Hepatocyte (in vitro differentiated cells): ENCODE measurements at regions not wholly inside any gene's neighbourhood (a gene's known extent, or its start where the extent isn't known, plus 50 kb on each side); places are given as distances from the start of the nearest gene placed in this dataset.

ENCODE experiments used
- DNase-seq: peaks from one replicate; pipeline ENCODE4 v3.0.0-alpha.2; 2016; ENCODE audit warnings: low spot score
- H2AFZ ChIP-seq: fragments of 200-600 bp; sonication (generic); 2 replicates; pipeline ENCODE4 v1.6.0; 2016; ENCODE audit warnings: antibody characterized with exemption, mild to moderate bottlenecking
- H3K27ac ChIP-seq: fragments of 200-600 bp; sonication (generic); 2 replicates; pipeline ENCODE4 v1.5.1; 2016; ENCODE audit warnings: mild to moderate bottlenecking
- H3K27me3 ChIP-seq: fragments of 200-600 bp; sonication (generic); 2 replicates; pipeline ENCODE4 v1.6.1; 2016
- H3K36me3 ChIP-seq: fragments of 200-600 bp; sonication (generic); replicated peaks from 2 replicates; pipeline ENCODE4 v1.5.1; 2016; ENCODE audit warnings: low read depth; ENCODE audit not compliant: insufficient read depth
- H3K4me1 ChIP-seq: fragments of 200-600 bp; sonication (generic); 2 replicates; pipeline ENCODE4 v1.5.1; 2016; ENCODE audit warnings: mild to moderate bottlenecking, moderate library complexity; ENCODE audit not compliant: insufficient read depth
- H3K4me2 ChIP-seq: fragments of 200-600 bp; sonication (generic); 2 replicates; pipeline ENCODE4 v1.6.0; 2016
- H3K4me3 ChIP-seq: fragments of 200-600 bp; sonication (generic); 2 replicates; pipeline ENCODE4 v1.5.1; 2016; ENCODE audit warnings: mild to moderate bottlenecking
- H3K79me2 ChIP-seq: fragments of 200-600 bp; sonication (generic); 2 replicates; pipeline ENCODE4 v1.6.0; 2017; ENCODE audit warnings: mild to moderate bottlenecking
- H3K9me2 ChIP-seq: fragments of 200-600 bp; sonication (generic); replicated peaks from 2 replicates; pipeline ENCODE4 v1.6.0; 2017; ENCODE audit warnings: mild to moderate bottlenecking; ENCODE audit not compliant: insufficient read depth
- H3K9me3 ChIP-seq: fragments of 200-600 bp; sonication (generic); 2 replicates; pipeline ENCODE4 v1.5.1; 2016; ENCODE audit warnings: low read depth, mild to moderate bottlenecking
- H4K20me1 ChIP-seq: fragments of 200-600 bp; sonication (generic); 2 replicates; pipeline ENCODE4 v1.6.0; 2016; ENCODE audit warnings: mild to moderate bottlenecking; ENCODE audit not compliant: insufficient read depth, poor library complexity, severe bottlenecking
- CTCF ChIP-seq: fragments of 200-600 bp; sonication (generic); IDR thresholded peaks from 2 replicates; pipeline ENCODE4 v1.5.1; 2016; ENCODE audit warnings: antibody characterized with exemption, mild to moderate bottlenecking; ENCODE audit not compliant: poor library complexity
- EZH2 ChIP-seq: fragments of 200-600 bp; sonication (generic); IDR thresholded peaks from 2 replicates; pipeline ENCODE4 v1.6.1; 2016; ENCODE audit warnings: antibody characterized with exemption, mild to moderate bottlenecking, borderline replicate concordance
- EZH2phosphoT487 ChIP-seq: fragments of 200-600 bp; sonication (generic); IDR thresholded peaks from one replicate; pipeline ENCODE4 v1.6.1; 2018; ENCODE audit warnings: antibody characterized with exemption, mild to moderate bottlenecking, low read depth, moderate library complexity; ENCODE audit not compliant: unreplicated experiment, severe bottlenecking
- WGBS: methylation state at CpG from one replicate; pipeline ENCODE4 v1.1.6; 2016; ENCODE audit warnings: low lambda C conversion rate; ENCODE audit errors: missing lambda C conversion rate; 5-methylcytosine and 5-hydroxymethylcytosine counted together

- H2AFZ ChIP-seq = no peak overlapping the region
- 55% methylated on average over 14 of the region's 14 CpGs for WGBS
- peaks cover 18% of the 10 kb centered on the region for H3K4me1 ChIP-seq
- DNase-seq = peak; percentile 47
- H3K4me2 ChIP-seq = peak overlapping the region; percentile 43
- no peaks in the 10 kb centered on the region for H3K36me3 ChIP-seq
- TF ChIP-seq EZH2phosphoT487 = no peak
- no peak for TF ChIP-seq CTCF
- TF ChIP-seq EZH2 = no peak
- H3K4me3 ChIP-seq = no peak overlapping the region
- no peaks in the 10 kb centered on the region for H3K79me2 ChIP-seq
- peak overlapping the region; percentile 75 for H3K27ac ChIP-seq
- no peaks in the 10 kb centered on the region for H3K9me3 ChIP-seq
- H3K27me3 ChIP-seq = no peaks in the 10 kb centered on the region
- H3K9me2 ChIP-seq = no peaks in the 10 kb centered on the region
- H4K20me1 ChIP-seq = no peaks in the 10 kb centered on the region
These were observed 91.5 kb downstream of the RIN2 start for GRCh38 chr20:19849341-19850197.

GRCh38 chr20:19850198-19850533 is 92.1 kb downstream of the RIN2 start:
- WGBS = 35% methylated on average over 4 of the region's 4 CpGs
- Histone ChIP-seq H3K9me2 (no peaks in the 10 kb centered on the region), H4K20me1 (no peaks in the 10 kb centered on the region), H3K4me1 (peaks cover 18% of the 10 kb centered on the region), H3K27me3 (no peaks in the 10 kb centered on the region), H3K4me2 (peak overlapping the region; percentile 43), H3K27ac (peak overlapping the region; percentile 75), H3K79me2 (no peaks in the 10 kb centered on the region), H2AFZ (no peak overlapping the region), H3K9me3 (no peaks in the 10 kb centered on the region), H3K36me3 (no peaks in the 10 kb centered on the region), H3K4me3 (no peak overlapping the region)
- TF ChIP-seq EZH2 = no peak
- peak; percentile 51 for DNase-seq

- Histone ChIP-seq H3K4me1 (peaks cover 18% of the 10 kb centered on the region), H3K36me3 (no peaks in the 10 kb centered on the region), H3K9me2 (no peaks in the 10 kb centered on the region), H3K27me3 (no peaks in the 10 kb centered on the region), H3K9me3 (no peaks in the 10 kb centered on the region), H3K4me3 (no peak overlapping the region), H3K27ac (peak overlapping the region; percentile 20), H4K20me1 (no peaks in the 10 kb centered on the region), H3K79me2 (no peaks in the 10 kb centered on the region), H3K4me2 (no peak overlapping the region), H2AFZ (no peak overlapping the region)
- TF ChIP-seq EZH2phosphoT487 = no peak
- TF ChIP-seq EZH2 = no peak
- no peak for TF ChIP-seq CTCF
- DNase-seq = no peak
- 71% methylated on average over 7 of the region's 7 CpGs for WGBS
These were observed 93.8 kb downstream of the RIN2 start for GRCh38 chr20:19851861-19852260.

- WGBS = 98% methylated on average over 3 of the region's 3 CpGs
- H3K79me2 ChIP-seq = peaks cover 2% of the 10 kb centered on the region
- no peak overlapping the region for H3K4me3 ChIP-seq
- no peaks in the 10 kb centered on the region for H3K9me2 ChIP-seq
- H3K4me2 ChIP-seq = no peak overlapping the region
- no peak for DNase-seq
- no peak overlapping the region for H2AFZ ChIP-seq
- TF ChIP-seq EZH2 (no peak), CTCF (no peak), EZH2phosphoT487 (no peak)
- no peaks in the 10 kb centered on the region for H3K36me3 ChIP-seq
- peaks cover 16% of the 10 kb centered on the region for H3K4me1 ChIP-seq
- H3K27me3 ChIP-seq = no peaks in the 10 kb centered on the region
- H3K9me3 ChIP-seq = no peaks in the 10 kb centered on the region
- H3K27ac ChIP-seq = no peak overlapping the region
- H4K20me1 ChIP-seq = no peaks in the 10 kb centered on the region
These were observed 97.4 kb downstream of the RIN2 start for GRCh38 chr20:19855416-19855815.
